GM04504 (cell line): ENCODE measurements at regions not wholly inside any gene's neighbourhood (a gene's known extent, or its start where the extent isn't known, plus 50 kb on each side); places are given as distances from the start of the nearest gene placed in this dataset.

Experiments
- DNase-seq: peaks from one replicate; pipeline ENCODE4 v3.0.0-alpha.2; 2012; ENCODE audit warnings: low read depth

GRCh38 chr12:58537278-58537677 is 383.0 kb downstream of the LRIG3 start:
- peak; percentile 67 for DNase-seq

- DNase-seq = no peak
These were observed 381.0 kb downstream of the LRIG3 start for GRCh38 chr12:58539295-58539694.

GRCh38 chr12:58540480-58541299 is 379.6 kb downstream of the LRIG3 start:
- DNase-seq = peak; percentile 80

GRCh38 chr12:58541300-58541690 is 379.0 kb downstream of the LRIG3 start:
- DNase-seq = no peak

- DNase-seq = no peak
These were observed 376.0 kb downstream of the LRIG3 start for GRCh38 chr12:58544281-58544680.

- no peak for DNase-seq
These were observed 373.1 kb downstream of the LRIG3 start for GRCh38 chr12:58547217-58547616.

GRCh38 chr12:58548801-58549200 is 371.5 kb downstream of the LRIG3 start:
- no peak for DNase-seq

GRCh38 chr12:58554522-58555157 is 365.7 kb downstream of the LRIG3 start:
- no peak for DNase-seq

- no peak for DNase-seq
These were observed 363.1 kb downstream of the LRIG3 start for GRCh38 chr12:58557171-58557570.

- DNase-seq = no peak
These were observed 362.6 kb downstream of the LRIG3 start for GRCh38 chr12:58557661-58558060.

GRCh38 chr12:58563621-58564020 is 356.7 kb downstream of the LRIG3 start:
- no peak for DNase-seq

GRCh38 chr12:58564721-58565120 is 355.6 kb downstream of the LRIG3 start:
- no peak for DNase-seq

GRCh38 chr12:58566599-58566998 is 353.7 kb downstream of the LRIG3 start:
- DNase-seq = peak; percentile 80

- no peak for DNase-seq
These were observed 353.1 kb downstream of the LRIG3 start for GRCh38 chr12:58567189-58567588.

- DNase-seq = no peak
These were observed 349.9 kb downstream of the LRIG3 start for GRCh38 chr12:58570411-58570810.

- DNase-seq = peak; percentile 48
These were observed 345.0 kb downstream of the LRIG3 start for GRCh38 chr12:58575256-58575655.

GRCh38 chr12:58576081-58576480 is 344.2 kb downstream of the LRIG3 start:
- DNase-seq = no peak

- DNase-seq = no peak
These were observed 343.4 kb downstream of the LRIG3 start for GRCh38 chr12:58576916-58577315.

GRCh38 chr12:58580095-58580494 is 340.2 kb downstream of the LRIG3 start:
- no peak for DNase-seq

- peak; percentile 30 for DNase-seq
These were observed 336.8 kb downstream of the LRIG3 start for GRCh38 chr12:58583529-58583928.

GRCh38 chr12:58583940-58584339 is 336.4 kb downstream of the LRIG3 start:
- DNase-seq = no peak

GRCh38 chr12:58584880-58585279 is 335.4 kb downstream of the LRIG3 start:
- no peak for DNase-seq

GRCh38 chr12:58586762-58587161 is 333.5 kb downstream of the LRIG3 start:
- DNase-seq = no peak

GRCh38 chr12:58588770-58589169 is 331.5 kb downstream of the LRIG3 start:
- DNase-seq = no peak
